NCI-H1048 (cell line): ENCODE measurements at regions not wholly inside any gene's neighbourhood (a gene's known extent, or its start where the extent isn't known, plus 50 kb on each side); places are given as distances from the start of the nearest gene placed in this dataset.

Experiments
- DNase-seq: peaks from one replicate; lab custom pipeline; 2025; lab: John Stamatoyannopoulos, UW

DNA sequence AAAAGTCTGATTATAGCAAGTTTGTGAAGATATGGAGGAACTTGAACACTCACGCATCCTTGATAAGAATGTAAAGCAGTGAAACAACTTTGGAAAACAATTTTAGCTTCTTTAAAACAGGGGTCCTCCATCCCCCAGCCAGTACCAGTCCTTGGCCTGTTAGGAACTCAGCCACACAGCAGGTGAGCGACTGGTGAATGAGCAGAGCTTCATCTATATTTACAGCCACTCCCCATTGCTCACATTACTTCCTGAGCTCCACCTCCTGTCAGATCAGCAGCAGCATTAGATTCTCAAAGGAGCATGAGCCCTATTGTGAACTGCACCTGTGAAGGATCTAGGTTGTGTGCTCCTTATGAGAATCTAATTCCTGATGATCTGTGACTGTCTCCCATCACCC, 530.3 kb upstream of the PRKX start:
- DNase-seq: no peak

DNA sequence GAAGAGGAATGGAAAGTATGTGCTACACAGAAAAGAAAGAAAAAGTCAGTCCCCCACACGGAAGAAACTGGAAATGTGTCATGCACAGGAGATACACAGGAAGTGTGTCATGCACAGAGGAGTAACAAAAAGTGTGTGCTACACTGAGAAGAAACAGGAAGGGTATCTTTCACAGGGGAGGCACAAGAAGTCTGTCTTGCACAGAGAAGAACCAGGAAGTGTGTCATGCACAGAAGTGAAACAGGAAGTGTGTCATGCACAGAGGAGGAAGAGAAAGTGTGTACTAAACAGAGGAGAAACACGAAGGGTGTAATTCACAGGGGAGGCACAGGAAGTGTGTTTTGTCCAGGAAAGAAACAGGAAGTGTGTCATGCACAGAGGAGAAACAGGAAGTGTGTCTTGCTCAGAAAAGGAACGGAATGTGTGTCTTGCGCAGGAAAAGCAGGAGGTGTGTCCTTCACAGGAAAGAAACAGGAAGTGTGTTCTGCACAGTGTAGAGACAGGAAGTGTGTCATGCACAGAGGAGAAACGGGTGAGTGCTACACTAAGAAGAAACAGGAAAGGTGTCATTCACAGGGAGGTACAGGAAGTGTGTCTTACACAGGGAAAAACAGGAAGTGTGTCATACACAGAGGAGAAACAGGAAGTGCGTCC, 527.2 kb upstream of the PRKX start:
- no peak for DNase-seq

DNA sequence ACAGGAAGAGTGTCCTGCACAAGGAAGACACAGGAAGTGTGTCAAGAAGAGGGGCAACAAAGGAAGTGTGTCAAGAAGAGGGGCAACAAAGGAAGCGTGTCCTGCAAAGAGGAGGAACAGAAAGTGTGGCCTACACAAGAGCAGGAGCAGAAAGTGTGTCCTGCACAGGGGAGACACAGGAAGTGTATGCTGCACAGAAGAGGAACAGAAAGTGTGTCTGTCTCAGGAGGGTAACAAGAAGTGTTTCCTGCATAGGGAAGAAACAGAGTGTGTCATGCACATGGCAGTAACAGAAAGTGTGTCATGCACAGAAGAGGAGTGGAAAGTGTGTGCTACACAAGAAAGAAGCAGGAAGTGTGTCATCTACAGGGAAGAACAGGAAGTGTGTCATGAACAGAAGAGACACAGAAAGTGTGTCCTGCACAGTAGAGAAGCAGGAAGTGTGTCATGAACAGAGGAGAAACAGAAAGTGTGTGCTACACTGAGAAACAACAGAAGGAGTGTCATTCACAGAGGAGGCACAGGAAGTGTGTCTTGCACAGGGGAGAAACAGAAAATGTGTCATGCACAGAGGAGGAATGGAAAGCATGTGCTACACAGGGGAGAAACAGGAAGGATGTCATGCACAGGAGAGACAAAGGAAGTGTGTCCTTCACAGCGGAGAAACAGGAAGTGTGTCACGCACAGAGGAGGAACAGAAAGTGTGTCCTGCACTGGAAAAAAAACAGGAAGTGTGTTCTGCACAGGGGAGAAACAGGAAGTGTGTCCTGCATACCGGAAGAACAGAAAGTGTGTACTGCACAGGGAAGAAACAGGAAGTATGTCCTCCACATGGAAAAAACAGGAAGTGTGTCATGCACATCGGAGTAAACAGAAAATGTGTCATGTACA, 526.4 kb upstream of the PRKX start:
- no peak for DNase-seq

DNA sequence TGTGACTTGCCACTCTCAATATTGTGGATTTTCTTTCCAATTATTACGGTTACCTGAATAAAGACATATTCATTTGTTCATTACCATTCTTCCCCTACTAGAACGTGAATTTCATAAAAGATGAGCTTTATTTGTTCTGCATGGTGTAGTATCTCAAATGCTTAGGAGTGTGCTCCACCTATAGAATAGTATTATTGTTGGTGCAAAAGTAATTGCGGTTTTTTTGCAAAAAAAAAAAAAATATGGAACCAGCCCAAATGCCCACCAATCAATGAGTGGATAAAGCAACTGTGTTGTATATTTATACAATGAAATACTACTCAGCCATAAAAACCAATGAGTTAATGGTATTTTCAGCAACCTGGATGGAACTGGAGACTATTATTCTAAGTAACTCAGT, 525.5 kb upstream of the PRKX start:
- DNase-seq: no peak

DNA sequence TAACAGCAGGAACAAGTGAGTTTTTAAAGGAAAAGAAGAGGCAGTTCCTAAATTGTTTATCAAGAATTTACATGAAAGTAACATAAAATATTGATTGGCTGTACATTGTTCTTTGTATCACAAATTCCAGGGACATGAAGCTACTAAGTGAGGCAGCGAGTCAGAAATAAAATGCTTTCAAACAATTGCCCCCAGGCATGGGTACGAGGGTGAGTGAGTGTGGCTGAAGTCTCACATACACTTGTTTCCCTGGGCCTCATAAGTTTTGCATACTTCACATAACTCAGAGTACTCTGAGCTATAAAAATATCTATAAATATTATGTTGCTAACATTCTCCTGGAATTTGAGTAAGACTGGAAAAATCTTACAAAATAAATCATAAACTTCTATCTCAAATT, 511.6 kb upstream of the PRKX start:
- peak; percentile 18 for DNase-seq

DNA sequence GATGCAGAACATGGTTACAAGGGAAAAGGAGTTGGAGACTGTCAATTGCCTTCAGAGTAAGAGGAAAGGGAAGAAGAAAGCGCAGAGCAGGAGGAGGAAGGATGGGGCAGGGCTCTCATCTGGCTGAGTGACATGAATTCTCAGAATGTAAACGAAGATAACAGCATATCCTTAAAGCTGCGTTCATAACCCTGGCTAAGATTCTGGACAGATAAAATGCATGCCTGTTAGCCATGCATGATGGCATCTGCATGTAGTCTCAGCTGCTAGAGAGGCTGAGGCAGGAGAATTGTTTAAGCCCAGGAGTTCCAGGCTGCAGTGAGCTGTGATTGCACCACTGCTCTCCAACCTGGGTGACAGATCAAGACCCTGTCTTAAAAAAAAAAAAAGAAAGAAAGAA, 493.5 kb upstream of the PRKX start:
- no peak for DNase-seq

DNA sequence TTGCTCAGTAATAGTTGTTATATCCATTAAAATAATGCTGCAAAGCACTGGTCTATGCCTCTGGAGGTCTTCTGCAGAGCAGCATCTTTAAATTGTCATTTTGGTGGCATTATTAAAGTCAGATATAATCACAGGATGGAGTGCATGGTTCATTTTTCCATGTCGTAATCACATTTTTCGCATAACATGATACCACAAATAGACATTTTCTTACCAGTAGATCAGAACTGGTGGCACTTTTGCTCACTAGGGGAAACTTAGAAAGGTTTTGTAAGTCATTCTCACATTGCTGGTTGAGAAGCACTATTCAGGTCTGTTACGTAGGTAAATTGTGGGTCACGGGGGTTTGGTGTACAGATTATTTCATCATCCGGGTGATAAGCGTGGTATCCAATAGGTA, 484.5 kb upstream of the PRKX start:
- no peak for DNase-seq

DNA sequence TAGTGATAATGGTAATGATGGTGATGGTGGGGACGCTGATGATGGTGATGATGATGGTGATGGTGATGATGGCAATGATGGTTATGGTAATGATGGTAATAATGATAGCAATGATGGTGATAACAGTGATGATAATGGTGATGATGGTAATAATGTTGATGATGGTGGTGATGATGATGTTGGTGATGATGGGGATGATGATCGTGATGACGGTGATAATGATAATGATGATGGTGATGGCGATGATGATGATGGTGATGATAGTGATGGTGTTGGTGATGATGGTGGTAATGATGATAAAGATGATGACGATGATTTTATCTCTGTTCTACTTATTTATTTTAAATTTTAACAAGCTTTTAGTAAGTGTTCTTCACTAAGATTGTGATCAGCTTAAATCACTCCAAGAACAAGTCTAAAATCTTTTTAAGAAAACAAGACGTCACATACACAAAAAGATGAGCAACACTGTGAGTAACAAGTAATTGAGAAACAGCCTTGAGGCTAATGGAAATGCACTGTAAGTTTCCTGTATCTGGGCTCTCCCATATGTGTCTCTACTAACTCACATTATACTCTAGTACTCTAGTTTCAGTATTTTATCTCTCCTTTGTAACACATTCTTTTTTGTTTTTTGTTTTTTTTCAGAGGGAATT, 480.2 kb upstream of the PRKX start:
- no peak for DNase-seq

DNA sequence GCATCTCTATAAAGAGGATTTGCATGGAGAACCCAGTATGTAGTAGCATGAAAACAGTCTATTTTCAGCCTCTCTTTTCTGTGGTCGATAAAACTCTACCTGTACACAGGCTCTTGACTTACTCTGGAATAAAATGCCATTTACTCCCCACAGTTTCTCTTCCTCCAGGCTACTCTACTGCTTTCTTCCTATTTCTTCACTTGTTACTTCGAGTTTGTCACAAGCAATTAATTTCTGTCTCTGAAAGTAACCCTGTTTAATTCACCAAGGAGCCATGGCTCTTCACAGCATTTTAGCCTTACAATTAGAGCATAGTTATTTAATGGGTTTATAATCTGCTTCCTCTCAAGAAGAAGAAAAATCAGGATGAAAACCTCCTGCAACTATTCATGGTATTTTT, 472.9 kb upstream of the PRKX start:
- DNase-seq: no peak

DNA sequence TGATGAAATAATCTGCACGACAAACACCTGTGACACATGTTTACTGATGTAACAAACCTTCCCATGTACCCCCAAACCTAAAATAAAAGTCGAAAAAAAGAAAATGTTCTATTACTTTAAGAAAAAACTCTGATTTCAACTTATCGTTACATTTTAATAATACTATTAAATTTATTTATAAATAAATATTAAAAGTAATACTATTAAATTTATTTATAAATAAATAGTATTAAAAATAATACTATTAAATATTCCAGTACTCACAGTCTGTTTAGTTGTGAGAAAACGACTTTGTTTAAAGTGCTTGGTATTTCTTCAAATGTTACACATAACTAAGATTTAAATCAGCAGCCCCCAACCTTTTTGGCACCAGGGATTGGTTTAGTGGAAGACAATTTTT, 471.6 kb upstream of the PRKX start:
- no peak for DNase-seq

DNA sequence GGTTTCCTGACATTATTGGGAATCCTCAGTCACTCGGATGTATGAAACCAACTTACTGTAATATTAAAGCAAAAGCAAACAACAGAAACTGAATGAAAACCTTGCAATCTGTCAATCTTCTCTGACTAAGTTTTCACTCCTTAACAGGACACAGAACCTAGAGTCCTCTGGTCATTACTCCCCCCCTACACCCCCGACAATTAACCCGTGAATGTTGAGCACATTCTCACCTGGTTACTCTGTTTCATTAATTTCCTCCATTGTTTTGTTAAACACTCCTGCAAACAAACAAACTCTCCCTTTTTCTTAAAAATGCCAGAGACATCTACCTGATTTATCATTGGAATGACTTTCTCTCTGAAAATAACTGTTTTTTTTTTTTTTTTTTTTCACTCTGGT, 469.0 kb upstream of the PRKX start:
- DNase-seq: no peak

DNA sequence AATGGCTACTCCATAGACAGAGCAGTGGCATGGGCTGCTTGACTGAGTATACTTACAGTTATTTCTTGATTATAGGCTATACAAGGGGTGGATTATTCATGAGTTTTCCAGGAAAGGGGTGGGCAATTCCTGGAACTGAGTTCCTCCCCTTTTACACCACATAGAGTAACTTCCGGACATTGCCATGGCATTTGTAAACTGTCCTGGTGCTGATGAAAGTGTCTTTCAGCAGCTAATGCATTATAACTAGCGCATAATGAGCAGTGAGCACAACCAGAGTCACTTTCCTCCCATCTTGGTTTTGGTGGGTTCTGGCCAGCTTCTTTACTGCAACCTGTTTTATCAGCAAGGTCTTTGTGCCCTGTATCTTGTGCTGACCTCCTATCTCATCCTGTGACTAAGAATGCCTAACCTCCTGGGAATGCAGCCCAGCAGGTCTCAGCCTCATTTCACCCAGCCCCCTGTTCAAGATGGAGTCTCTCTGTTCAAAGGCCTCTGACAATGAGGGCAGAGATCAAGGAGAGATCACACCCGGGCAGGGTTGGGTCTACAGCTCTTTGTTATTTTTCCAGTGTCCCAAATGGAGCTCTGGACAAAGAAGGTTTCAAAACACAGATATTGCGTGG, 468.4 kb upstream of the PRKX start:
- DNase-seq: no peak

DNA sequence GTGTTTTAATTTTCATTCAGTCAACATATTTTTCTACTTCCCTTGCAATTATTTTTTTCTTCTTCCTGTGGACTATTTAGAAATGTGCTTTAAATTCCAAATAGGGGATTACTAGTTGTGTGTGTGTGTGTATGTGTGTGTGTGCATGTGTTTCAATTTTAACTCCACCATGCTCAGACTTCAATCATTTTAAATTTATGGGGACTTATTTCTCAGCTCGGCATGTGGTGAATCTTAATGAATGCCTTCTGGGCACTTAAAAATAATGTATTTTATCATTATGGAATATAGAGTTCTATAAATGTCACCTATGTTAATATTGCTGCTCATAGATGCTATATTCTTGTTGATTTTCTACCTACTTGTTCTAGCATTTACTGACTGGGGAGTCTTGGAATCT, 465.6 kb upstream of the PRKX start:
- DNase-seq: no peak

DNA sequence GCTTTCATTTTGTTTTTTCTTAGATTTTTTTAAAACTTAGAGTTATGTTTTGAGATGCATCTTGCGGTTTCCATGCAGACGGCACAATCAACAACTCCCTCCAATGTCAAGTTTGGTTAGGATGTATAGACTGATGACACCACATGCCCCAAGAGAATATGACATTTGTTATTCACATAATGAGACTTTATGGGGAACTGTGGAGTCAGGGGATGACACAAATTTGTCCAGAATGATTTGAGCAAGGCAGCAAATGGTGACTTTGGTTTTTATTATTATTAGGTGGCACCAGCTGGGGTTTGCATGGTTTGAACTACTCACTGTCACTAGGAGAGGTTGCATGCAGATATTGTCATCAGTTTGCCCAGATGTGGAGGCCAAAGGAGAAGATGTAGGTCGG, 461.8 kb upstream of the PRKX start:
- DNase-seq: no peak

DNA sequence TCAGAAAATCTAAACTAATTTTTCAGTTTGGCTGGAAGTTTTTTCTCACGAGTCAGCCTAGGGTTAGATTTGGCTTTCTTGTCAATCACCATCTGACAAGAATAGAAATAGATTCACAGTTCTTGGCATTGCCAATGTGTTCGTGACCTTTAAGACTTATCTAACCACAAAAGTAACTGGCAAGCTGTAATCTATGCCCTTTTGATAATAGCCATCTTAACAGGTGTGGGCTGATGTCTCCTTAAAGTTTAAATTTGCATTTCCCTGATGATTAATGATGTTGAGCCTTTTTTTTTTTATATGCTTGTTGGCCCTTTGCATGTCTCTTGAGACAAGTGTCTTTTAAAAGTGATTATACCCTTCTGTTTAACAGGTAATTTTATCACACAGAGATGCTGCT, 460.3 kb upstream of the PRKX start:
- DNase-seq: no peak

DNA sequence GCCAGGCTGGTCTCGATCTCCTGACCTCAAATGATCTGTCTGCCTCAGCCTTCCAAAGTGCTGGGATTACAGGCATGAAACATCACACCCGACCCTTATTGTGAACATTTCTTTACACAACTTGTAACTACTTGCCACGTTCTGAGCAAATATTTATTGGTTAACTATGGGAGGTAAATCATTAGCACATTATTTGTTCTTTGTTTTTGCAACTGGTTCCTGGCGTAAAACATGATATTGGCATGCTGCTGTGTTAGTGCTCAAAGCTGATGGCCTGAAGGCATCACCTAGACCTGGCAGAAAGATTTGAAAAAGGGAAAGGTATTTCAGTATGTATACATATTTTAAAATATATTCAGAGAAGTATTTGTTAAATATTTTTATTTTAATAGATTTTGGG, 438.3 kb upstream of the PRKX start:
- no peak for DNase-seq

DNA sequence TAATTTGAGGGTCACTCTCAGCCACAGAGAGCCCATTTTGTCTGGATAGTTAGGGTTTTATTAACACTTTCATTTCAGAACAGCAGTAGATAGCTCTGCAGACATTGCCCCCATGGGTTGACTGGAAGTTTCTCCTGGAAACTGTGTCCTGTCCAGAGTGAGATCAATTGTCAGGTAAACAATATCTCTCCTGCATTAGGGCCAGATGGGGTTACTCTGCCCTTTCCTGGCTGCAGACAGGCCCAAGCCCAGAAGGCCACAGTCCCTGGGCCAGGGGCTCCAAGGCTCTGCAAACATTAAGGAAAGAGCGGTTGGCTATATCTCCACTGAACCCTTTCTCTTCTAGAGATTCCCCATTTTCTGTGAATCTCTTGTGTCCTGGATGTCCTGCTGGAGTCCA, 436.8 kb upstream of the PRKX start:
- DNase-seq: no peak

DNA sequence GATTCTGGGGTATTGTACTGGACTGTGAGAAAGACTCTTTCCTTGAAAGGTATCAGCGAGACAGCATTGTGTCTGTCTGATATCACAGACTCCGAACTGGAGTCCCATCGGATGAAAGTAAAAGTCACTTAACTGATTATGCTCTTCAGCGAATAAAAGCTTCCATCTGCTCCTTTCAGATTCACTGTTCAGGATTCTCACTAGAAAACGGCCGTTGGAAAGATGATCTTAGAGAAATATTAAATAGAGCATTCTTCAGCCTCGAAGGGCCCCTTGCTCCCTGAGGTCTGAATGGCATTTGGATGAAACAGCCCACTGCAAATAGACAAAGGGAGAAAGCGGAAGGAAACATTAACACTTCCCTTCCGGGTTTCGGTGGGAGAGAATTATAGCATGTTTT, 416.2 kb upstream of the PRKX start:
- no peak for DNase-seq

DNA sequence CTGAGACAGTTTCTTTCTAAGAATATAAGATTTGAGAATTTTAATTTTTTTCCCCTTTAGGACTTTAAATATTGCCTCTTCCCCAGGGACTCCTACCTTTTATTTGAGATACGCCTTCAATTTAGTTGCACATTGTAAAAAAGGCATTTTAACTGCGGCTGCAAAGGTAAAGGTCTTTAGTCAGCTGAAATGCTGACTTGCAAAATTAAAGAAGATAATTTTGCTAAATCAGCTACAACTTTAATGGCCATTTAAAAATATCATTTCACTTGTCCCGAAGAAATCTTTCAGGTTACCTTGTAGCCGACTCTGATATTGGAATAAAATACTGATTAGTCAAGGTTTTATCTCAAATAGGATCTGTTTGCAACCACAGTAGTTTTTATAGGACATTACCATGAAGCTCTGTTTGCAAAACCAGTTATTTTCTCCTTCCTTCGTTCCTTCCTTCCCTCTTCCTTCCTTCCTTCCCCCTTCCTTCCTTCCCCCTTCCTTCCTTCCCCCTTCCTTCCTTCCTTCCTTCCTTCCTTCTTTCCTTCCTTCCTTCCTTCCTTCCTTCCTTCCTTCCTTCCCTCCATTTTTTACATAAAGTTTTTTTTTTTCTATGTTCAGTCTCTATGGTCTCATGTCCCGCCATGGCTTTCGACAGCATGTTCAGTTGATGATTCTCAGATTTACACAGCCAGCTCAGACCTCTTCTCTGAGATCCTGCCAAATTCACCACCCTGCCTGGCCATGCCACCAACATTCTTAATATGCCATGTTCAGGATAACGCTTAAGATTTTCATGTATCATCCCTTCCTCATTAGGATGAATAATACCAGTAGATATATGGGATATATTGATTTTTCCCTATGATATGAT, 405.4 kb upstream of the PRKX start:
- no peak for DNase-seq

DNA sequence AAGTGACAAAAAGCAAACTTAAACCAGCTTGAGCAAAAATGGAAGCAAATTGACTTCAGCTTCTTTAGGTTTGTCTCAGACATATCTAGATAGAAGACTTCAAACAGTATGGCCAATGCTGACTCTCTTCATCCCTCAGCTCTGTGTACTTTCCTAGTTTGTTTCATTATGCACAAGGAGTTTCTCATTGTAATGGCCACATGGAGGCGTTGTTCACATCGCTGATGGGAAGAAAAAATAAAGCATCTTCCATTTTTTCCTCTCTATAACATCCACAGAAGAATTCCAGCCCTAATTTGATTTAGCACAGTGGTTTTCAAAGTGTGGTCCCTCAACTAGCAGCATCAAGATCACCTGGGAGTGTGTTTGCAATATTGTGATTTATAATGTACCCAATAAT, 397.5 kb upstream of the PRKX start:
- no peak for DNase-seq

DNA sequence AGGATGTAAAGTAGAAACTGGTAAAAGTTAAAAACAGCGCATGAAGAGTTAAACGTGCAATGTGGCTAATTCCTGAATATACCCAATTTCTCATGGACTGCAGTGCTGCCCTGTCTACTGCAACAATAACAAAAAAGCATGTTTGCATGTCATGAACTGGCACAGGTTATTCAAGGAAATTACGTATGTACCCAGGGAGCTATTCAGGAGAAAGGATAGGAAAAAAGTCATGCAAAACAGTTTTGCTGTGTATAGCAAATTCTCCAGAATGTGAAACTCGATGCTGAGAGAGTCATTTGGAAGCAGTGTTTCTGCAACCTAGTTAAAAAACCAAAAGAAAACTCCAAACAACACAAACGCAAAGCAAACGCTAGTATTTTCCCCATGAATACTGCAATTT, 381.5 kb upstream of the PRKX start:
- no peak for DNase-seq
